HAP-1 (cell line): ENCODE measurements at regions not wholly inside any gene's neighbourhood (a gene's known extent, or its start where the extent isn't known, plus 50 kb on each side); places are given as distances from the start of the nearest gene placed in this dataset.

Source experiments
- DNase-seq, 2 experiments: peaks; one replicate each; pipeline ENCODE4 v3.0.0-alpha.2; 2016 to 2020; ENCODE audit warnings: low spot score in 2 of 2
- H3K27me3 ChIP-seq: fragments of 250-450 bp; sonication (Bioruptor Pico); 2 replicates; pipeline ENCODE4 v1.5.1; 2020; ENCODE audit warnings: low read depth, mild to moderate bottlenecking, moderate library complexity
- H3K36me3 ChIP-seq: fragments of 250-450 bp; sonication (Bioruptor Pico); replicated peaks from 2 replicates; pipeline ENCODE4 v1.5.1; 2020; ENCODE audit warnings: mild to moderate bottlenecking
- H3K4me1 ChIP-seq: fragments of 250-450 bp; sonication (Bioruptor Pico); 2 replicates; pipeline ENCODE4 v1.5.1; 2020; ENCODE audit warnings: mild to moderate bottlenecking
- H3K4me3 ChIP-seq: fragments of 250-450 bp; sonication (Bioruptor Pico); 2 replicates; pipeline ENCODE4 v1.5.1; 2020; ENCODE audit warnings: mild to moderate bottlenecking, moderate library complexity
- H3K9me3 ChIP-seq: fragments of 250-450 bp; sonication (Bioruptor Pico); 2 replicates; pipeline ENCODE4 v1.5.1; 2020; ENCODE audit warnings: mild to moderate bottlenecking, moderate library complexity
- in situ Hi-C: fragments of 300-500 bp; cut with MboI; formaldehyde crosslinking; loops from 3 replicates; pipeline ENCODE4 v1.14.3; 2020; ENCODE audit warnings: low sequenced_read_pairs, inconsistent platforms, mixed read lengths

- no peak overlapping the region for H3K4me3 ChIP-seq
- no peak for DNase-seq
- no peaks in the 10 kb centered on the region for H3K36me3 ChIP-seq
- H3K9me3 ChIP-seq, result no peaks in the 10 kb centered on the region
- H3K4me1 ChIP-seq, result no peaks in the 10 kb centered on the region
- in situ Hi-C loops, result no loop called here
- H3K27me3 ChIP-seq, result no peaks in the 10 kb centered on the region
These were observed 503.9 kb downstream of the RASEF start for GRCh38 chr9:82558855-82559630.

- DNase-seq, result no peak
- H3K4me1 ChIP-seq, result no peaks in the 10 kb centered on the region
- H3K9me3 ChIP-seq, result no peaks in the 10 kb centered on the region
- no peak overlapping the region for H3K4me3 ChIP-seq
- no peaks in the 10 kb centered on the region for H3K27me3 ChIP-seq
- no peaks in the 10 kb centered on the region for H3K36me3 ChIP-seq
- in situ Hi-C loops, result no loop called here
These were observed 502.9 kb downstream of the RASEF start for GRCh38 chr9:82560036-82560435.

GRCh38 chr9:82560457-82560904 is 502.5 kb downstream of the RASEF start:
- DNase-seq, result no peak
- in situ Hi-C loops, result no loop called here
- H3K36me3 ChIP-seq, result no peaks in the 10 kb centered on the region
- no peak overlapping the region for H3K4me3 ChIP-seq
- H3K9me3 ChIP-seq, result no peaks in the 10 kb centered on the region
- H3K4me1 ChIP-seq, result no peaks in the 10 kb centered on the region
- no peaks in the 10 kb centered on the region for H3K27me3 ChIP-seq

- no peak for DNase-seq
- no peaks in the 10 kb centered on the region for H3K9me3 ChIP-seq
- H3K4me3 ChIP-seq, result no peak overlapping the region
- no peaks in the 10 kb centered on the region for H3K27me3 ChIP-seq
- in situ Hi-C loops, result no loop called here
- H3K36me3 ChIP-seq, result no peaks in the 10 kb centered on the region
- H3K4me1 ChIP-seq, result no peaks in the 10 kb centered on the region
These were observed 499.8 kb downstream of the RASEF start for GRCh38 chr9:82563094-82563493.

- in situ Hi-C loops, result no loop called here
- Histone ChIP-seq H3K4me3 (no peak overlapping the region), H3K27me3 (no peaks in the 10 kb centered on the region), H3K36me3 (no peaks in the 10 kb centered on the region), H3K4me1 (no peaks in the 10 kb centered on the region), H3K9me3 (no peaks in the 10 kb centered on the region)
- no peak for DNase-seq
These were observed 499.1 kb downstream of the RASEF start for GRCh38 chr9:82563841-82564240.

- no peaks in the 10 kb centered on the region for H3K9me3 ChIP-seq
- DNase-seq, result no peak
- in situ Hi-C loops, result no loop called here
- no peaks in the 10 kb centered on the region for H3K27me3 ChIP-seq
- H3K36me3 ChIP-seq, result no peaks in the 10 kb centered on the region
- no peaks in the 10 kb centered on the region for H3K4me1 ChIP-seq
- H3K4me3 ChIP-seq, result no peak overlapping the region
These were observed 497.6 kb downstream of the RASEF start for GRCh38 chr9:82565188-82565969.

GRCh38 chr9:82567953-82568352 is 495.0 kb downstream of the RASEF start:
- no peaks in the 10 kb centered on the region for H3K27me3 ChIP-seq
- no peaks in the 10 kb centered on the region for H3K36me3 ChIP-seq
- H3K9me3 ChIP-seq, result no peaks in the 10 kb centered on the region
- no peaks in the 10 kb centered on the region for H3K4me1 ChIP-seq
- H3K4me3 ChIP-seq, result no peak overlapping the region
- in situ Hi-C loops, result no loop called here
- DNase-seq, result no peak

GRCh38 chr9:82570226-82570625 is 492.7 kb downstream of the RASEF start:
- Histone ChIP-seq H3K27me3 (no peaks in the 10 kb centered on the region), H3K4me1 (no peaks in the 10 kb centered on the region), H3K36me3 (no peaks in the 10 kb centered on the region), H3K4me3 (no peak overlapping the region), H3K9me3 (no peaks in the 10 kb centered on the region)
- no peak for DNase-seq
- in situ Hi-C loops, result no loop called here

GRCh38 chr9:82571540-82571939 is 491.4 kb downstream of the RASEF start:
- H3K27me3 ChIP-seq, result no peaks in the 10 kb centered on the region
- in situ Hi-C loops, result no loop called here
- no peaks in the 10 kb centered on the region for H3K4me1 ChIP-seq
- H3K9me3 ChIP-seq, result no peaks in the 10 kb centered on the region
- H3K36me3 ChIP-seq, result no peaks in the 10 kb centered on the region
- no peak overlapping the region for H3K4me3 ChIP-seq
- no peak for DNase-seq

GRCh38 chr9:82572146-82572545 is 490.8 kb downstream of the RASEF start:
- no peaks in the 10 kb centered on the region for H3K4me1 ChIP-seq
- in situ Hi-C loops, result no loop called here
- no peaks in the 10 kb centered on the region for H3K36me3 ChIP-seq
- no peaks in the 10 kb centered on the region for H3K9me3 ChIP-seq
- no peaks in the 10 kb centered on the region for H3K27me3 ChIP-seq
- DNase-seq, result no peak
- H3K4me3 ChIP-seq, result no peak overlapping the region

GRCh38 chr9:82574911-82575310 is 488.0 kb downstream of the RASEF start:
- Histone ChIP-seq H3K9me3 (no peaks in the 10 kb centered on the region), H3K4me3 (no peak overlapping the region), H3K4me1 (no peaks in the 10 kb centered on the region), H3K27me3 (no peaks in the 10 kb centered on the region), H3K36me3 (no peaks in the 10 kb centered on the region)
- in situ Hi-C loops, result no loop called here
- DNase-seq, result no peak

GRCh38 chr9:82580921-82581320 is 482.0 kb downstream of the RASEF start:
- Histone ChIP-seq H3K4me1 (no peaks in the 10 kb centered on the region), H3K36me3 (no peaks in the 10 kb centered on the region), H3K4me3 (no peak overlapping the region), H3K9me3 (no peaks in the 10 kb centered on the region), H3K27me3 (no peaks in the 10 kb centered on the region)
- in situ Hi-C loops, result no loop called here
- no peak for DNase-seq

GRCh38 chr9:82581516-82581915 is 481.4 kb downstream of the RASEF start:
- no peaks in the 10 kb centered on the region for H3K4me1 ChIP-seq
- H3K36me3 ChIP-seq, result no peaks in the 10 kb centered on the region
- H3K4me3 ChIP-seq, result no peak overlapping the region
- DNase-seq, result no peak
- no peaks in the 10 kb centered on the region for H3K9me3 ChIP-seq
- H3K27me3 ChIP-seq, result no peaks in the 10 kb centered on the region
- in situ Hi-C loops, result no loop called here

- in situ Hi-C loops, result no loop called here
- no peaks in the 10 kb centered on the region for H3K4me1 ChIP-seq
- no peaks in the 10 kb centered on the region for H3K36me3 ChIP-seq
- no peaks in the 10 kb centered on the region for H3K27me3 ChIP-seq
- no peak overlapping the region for H3K4me3 ChIP-seq
- H3K9me3 ChIP-seq, result no peaks in the 10 kb centered on the region
- no peak for DNase-seq
These were observed 481.0 kb downstream of the RASEF start for GRCh38 chr9:82581935-82582334.
